Tongue (tissue), 1 donor: ENCODE measurements at regions not wholly inside any gene's neighbourhood (a gene's known extent, or its start where the extent isn't known, plus 50 kb on each side); places are given as distances from the start of the nearest gene placed in this dataset.

ENCODE experiments used
- DNase-seq: peaks from one replicate; pipeline ENCODE4 v3.0.0-alpha.2; 2015

DNA sequence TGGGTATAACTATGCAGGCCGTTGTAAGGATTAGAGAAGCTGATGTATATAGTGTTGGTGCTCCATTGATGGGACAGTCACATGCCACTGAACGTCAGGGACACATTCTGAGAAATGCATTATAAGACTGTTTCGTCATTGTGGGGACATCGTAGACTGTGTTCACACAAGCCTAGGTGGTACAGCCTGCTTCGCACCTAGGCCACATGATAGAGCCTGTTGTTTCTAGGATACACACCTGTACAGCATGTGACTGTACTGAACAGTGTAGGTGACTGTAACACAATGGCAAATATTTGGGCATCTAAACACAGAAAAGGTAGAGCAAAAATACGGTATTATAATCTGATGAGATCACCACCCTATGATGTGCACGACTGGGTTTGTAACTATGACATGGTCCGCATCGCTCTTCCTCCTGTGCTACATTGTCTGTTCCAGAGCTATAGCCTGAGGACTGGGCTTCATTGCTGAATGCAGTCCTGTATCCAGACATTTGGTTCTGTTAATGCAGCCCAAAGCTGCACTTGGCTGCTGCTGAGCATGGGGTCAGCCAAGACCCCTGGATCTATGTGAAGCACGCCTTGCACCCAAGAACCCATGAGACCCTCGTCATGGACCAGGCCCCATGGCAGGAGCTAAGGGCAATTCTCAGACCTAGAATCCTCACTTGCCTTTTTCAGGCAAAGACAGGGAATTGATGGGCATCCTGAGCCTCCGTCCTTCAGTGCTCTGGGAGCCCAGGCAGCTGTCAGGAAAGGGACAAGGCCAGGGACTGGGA, 51.1 kb upstream of the THY1 start:
- DNase-seq, result no peak

- DNase-seq, result no peak
Measured at GRCh38 chr11:119473226-119473625, 50.3 kb upstream of the THY1 start.

DNA sequence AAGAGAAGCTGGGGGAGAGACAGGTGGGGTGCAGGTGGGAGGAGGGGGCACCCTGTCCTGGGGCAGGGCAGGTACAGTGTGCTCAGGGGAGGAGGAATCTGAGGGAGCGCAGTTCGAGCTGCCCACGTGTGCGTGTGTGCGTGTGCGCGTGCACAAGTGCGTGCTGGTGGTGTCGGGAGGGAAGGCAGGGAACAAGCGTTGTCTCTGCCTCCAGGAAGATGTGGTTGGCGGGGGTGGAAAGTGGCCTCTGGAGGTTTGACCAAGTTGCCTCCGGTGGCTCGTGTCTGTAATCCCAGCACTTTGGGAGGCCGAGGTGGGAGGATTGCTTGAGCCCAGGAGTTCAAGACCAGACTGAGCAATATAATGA, 49.9 kb upstream of the THY1 start:
- DNase-seq, result no peak
